ENCODE measurements at regions not wholly inside any gene's neighbourhood (a gene's known extent, or its start where the extent isn't known, plus 50 kb on each side); places are given as distances from the start of the nearest gene placed in this dataset.
"Not testable (repeated sequence)": the region's sequence is repeated elsewhere in the genome, so short reads cannot be mapped to it uniquely, and the experiment has no call there.

DNA sequence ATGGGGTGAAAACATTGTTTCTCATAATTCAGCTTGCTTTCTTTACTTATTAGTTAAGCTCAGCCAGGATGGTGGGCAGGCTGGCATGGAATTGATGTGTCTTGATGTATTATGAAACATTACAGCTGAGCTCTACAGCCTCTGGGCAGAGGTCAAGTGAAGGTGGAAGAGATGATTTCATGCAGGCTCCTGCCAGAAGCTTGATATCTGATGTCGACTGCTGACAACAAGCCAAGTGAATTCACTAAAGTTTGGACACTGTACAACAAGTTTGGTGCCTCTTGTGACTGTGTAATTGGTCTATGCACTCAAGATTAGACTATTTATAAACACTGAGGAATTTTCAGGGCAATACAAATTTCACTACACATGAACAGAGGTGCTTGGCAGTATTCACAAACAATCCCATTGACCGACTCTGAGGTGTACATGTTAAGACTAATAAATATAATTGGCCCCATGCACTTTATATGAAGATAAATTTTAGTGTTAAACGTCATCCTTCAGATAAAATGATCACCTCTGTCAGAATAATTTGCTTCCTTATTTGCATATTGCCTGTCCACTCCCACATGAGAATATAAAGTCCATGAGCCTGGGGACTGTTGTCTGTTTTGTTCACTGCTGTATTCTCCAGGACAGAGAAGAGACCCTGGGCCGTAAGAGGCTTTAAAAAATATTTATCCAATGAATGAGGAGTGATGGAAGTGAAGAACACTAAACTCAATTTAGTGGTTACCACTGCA is 612.2 kb downstream of the IQCM start:
- DNase-seq (ENCODE audit: low read depth, low spot score), result no peak

DNA sequence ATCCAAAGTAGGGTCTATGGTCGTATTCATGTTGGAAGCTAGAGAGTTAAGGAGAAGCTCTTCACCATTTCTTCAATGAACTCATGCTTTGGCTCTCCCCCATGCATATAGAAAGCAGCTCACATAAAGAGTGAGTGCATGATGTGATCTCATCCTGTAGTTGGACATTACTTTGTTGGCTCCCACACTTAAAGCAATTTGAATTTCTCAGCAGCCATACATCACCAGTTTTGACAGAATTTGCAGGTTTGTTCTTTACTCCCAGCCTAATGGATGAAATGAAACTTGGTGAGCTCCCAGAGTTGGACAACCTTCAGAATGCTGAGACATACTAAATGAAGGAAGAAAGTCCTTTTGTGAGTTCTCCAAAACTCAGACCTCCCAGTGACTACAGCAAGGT is 613.5 kb downstream of the IQCM start:
- DNase-seq (ENCODE audit: low read depth, low spot score), result no peak

GRCh38 chr4:149199594-149199993 is 616.0 kb downstream of the IQCM start:
- DNase-seq (ENCODE audit: low read depth, low spot score), result no peak

- DNase-seq (ENCODE audit: low read depth, low spot score), result no peak
These were observed 621.6 kb downstream of the IQCM start for GRCh38 chr4:149194061-149194460.

GRCh38 chr4:149187726-149188125 is 627.9 kb downstream of the IQCM start:
- no peak for DNase-seq (ENCODE audit: low read depth, low spot score)

- no peak for DNase-seq (ENCODE audit: low read depth, low spot score)
These were observed 632.0 kb downstream of the IQCM start for GRCh38 chr4:149183638-149184037.

- not testable (repeated sequence) for DNase-seq (ENCODE audit: low read depth, low spot score)
These were observed 634.2 kb downstream of the IQCM start for GRCh38 chr4:149181459-149181858.

GRCh38 chr4:149176039-149176438 is 639.6 kb downstream of the IQCM start:
- DNase-seq (ENCODE audit: low read depth, low spot score), result no peak

GRCh38 chr4:149175549-149175948 is 640.1 kb downstream of the IQCM start:
- no peak for DNase-seq (ENCODE audit: low read depth, low spot score)

DNA sequence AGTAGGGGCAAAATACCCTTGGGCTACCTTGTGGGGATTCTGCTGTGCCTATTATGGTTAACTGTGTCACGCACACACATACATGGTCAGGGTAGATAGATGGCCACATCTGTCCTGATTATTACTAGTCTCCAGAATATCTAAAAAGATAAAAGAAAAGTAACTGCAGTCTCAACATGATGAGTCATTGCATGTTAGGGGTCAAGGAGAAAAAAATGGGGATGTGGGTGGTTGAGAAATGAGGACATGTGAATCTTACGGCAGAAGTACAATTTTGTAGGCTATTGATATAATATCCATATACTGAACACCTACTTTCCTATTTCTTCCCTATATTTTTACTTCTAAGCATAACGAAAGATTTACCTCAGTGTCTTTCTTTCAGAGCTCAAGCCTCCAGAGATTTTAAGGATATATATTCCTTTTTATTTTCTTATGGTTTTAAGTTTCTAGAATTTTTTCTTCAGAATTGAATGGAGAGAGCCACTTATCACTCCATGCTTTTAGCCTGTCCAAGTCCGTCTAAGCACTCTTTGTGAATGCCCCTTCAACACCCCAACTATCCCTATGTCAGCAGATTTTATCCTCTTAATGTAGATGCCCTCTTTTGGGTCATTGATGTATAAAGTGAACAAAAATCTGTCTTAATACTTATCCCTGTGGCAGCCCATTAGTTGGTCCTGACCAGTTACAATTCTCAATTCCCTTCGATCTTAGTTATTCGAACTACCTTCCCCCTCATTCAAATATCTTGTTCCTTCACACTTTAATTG is 642.2 kb downstream of the IQCM start:
- no peak for DNase-seq (ENCODE audit: low read depth, low spot score)

DNA sequence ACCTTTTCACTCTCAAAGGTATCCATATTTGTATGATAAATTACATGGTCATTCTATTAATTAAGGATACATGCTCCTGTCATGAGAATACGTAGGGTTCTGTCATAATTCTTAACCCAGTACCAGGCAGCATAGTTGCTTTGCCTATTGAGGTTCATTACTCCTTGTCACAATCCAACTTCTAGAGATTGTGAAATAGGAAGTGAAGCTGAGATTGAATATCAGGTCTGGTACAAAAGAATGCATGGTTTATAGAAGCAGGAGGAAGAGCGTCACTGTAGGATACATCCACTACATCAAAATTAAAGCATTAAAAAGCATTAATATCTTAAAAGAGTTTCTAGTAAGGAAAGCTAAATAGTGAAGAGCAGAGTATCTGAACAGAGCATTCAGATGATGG is 647.0 kb downstream of the IQCM start:
- no peak for DNase-seq (ENCODE audit: low read depth, low spot score)

- DNase-seq (ENCODE audit: low read depth, low spot score), result no peak
These were observed 648.8 kb downstream of the IQCM start for GRCh38 chr4:149166876-149167275.

GRCh38 chr4:149166365-149166764 is 649.3 kb downstream of the IQCM start:
- DNase-seq (ENCODE audit: low read depth, low spot score), result no peak

- DNase-seq (ENCODE audit: low read depth, low spot score), result no peak
These were observed 651.4 kb downstream of the IQCM start for GRCh38 chr4:149164282-149164681.

GRCh38 chr4:149161247-149161646 is 654.4 kb downstream of the IQCM start:
- no peak for DNase-seq (ENCODE audit: low read depth, low spot score)

DNA sequence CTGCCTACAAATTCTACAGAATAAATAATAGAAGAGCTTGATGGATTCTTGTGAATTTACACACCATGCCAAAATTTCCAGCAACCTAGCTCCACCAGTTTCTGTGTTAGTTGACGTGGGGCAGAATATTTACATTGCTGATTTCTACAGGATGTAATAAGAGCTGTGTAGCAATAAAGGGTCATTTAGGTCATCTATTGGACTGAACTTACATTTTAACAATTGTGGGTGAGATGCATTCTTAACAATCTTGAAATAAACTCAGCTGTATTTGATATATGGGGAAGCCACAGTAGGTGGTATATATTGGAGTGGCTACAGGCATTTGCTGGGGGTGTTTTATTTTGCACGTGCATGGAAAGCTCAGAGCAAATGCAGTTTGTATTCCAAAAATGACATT is 655.3 kb downstream of the IQCM start:
- no peak for DNase-seq (ENCODE audit: low read depth, low spot score)

DNA sequence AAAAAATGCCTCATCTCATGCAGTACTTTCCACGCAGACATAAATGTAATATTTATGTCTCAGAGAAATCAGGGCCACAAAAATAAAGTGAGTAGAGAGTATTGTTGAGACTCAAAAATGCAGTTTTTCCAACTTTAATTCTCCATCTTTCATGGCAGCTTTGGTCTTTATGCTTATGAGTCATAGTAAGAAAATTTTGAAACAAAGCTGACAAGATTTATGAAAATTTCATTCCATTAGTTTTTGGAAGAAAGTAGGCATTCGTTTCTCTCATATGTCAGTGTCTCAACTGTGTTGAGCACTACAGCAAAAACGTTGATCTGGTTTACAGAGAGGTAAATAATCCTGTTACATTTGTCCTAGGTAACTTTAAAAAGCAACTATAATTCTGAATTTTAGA is 656.8 kb downstream of the IQCM start:
- DNase-seq (ENCODE audit: low read depth, low spot score), result no peak

- no peak for DNase-seq (ENCODE audit: low read depth, low spot score)
These were observed 669.8 kb downstream of the IQCM start for GRCh38 chr4:149145803-149146202.

DNA sequence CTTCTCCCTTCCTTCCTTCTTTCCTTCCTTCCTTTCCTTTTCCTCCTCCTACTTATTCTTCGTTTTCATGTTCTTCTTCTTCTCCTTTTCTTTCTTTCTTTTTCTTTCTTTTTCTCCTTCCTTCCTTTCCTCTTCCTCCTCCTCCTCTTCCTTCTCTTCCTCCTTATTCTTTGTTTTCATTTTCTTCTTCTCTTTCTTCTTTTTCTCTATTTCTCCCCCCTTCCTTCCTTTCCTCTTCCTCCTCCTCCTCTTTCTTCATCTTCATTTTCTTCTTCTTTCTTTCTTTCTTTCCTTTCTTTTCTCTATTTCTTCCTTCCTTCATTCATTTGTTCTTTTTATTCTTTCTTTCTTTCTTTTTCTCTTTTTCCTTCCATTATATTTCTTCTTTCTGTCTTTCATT is 671.6 kb downstream of the IQCM start:
- no peak for DNase-seq (ENCODE audit: low read depth, low spot score)

- DNase-seq (ENCODE audit: low read depth, low spot score), result no peak
These were observed 674.3 kb downstream of the IQCM start for GRCh38 chr4:149141391-149141790.

GRCh38 chr4:149140841-149141240 is 674.8 kb downstream of the IQCM start:
- no peak for DNase-seq (ENCODE audit: low read depth, low spot score)

DNA sequence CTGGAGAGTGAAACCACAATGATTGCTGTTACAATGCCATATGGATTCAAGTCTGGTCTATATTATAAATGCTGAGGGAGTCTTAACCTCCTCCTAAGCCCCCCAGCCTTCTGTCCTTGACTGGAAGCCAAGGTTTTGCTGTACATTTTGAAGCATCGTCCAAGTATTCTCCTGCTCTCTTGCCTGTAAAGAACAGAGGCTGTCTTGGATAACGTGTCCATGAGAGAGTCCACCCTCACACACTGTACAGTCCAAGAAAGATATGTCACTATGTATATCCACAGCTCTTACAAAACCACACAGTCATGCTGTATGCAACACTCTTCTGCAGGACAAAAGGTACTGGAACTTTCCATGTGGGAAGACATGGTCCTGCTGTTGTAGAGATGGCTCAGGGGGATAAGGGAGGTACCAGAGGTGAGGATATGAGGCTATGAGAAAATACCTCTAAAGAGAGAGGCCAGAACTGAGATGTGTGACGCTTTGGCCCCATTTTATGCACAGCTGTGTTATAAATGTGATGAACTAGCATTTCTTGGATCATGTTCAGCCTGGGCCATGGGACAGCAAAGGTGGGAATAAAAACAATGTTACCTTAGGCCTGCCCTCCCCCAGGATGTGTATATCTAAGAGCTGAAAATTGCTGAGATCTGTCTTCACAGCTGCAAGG is 678.6 kb downstream of the IQCM start:
- DNase-seq (ENCODE audit: low read depth, low spot score), result no peak

Data from pulmonary artery endothelial cell (primary cell).